ENCODE measurements at regions not wholly inside any gene's neighbourhood (a gene's known extent, or its start where the extent isn't known, plus 50 kb on each side); places are given as distances from the start of the nearest gene placed in this dataset.

DNA sequence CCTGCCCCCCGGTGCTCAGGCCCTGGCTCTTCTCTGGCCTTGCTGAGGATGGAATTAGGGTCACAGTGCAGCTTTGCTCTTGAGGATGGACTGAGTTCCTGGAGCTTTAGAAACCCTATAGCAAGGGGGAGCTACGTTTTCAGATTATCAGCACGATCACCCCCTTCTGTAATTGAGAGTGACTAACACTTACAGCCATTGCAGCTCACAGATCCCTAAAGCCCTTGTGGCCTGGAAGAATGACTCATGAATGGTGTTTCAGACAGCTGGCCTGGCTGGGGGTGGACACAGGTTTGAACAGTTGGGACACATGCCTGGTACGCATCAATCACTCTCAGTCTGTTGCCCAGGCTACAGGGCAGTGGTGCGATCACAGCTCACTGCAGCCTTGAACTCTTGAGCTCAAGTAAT is 79.7 kb upstream of the IGFBP5 start:
- intact Hi-C loops (cut with DNase I), result no loop called here
- H3K9me3 ChIP-seq, result no peaks in the 10 kb centered on the region
- H3K27me3 ChIP-seq (ENCODE audit: low read depth), result no peaks in the 10 kb centered on the region
- H3K4me1 ChIP-seq, result no peaks in the 10 kb centered on the region
- ATAC-seq (peak in 1 of 2 donors; percentile 39), DNase-seq (no peak)
- no peak overlapping the region for H3K4me3 ChIP-seq
- no peaks in the 10 kb centered on the region for H3K36me3 ChIP-seq
- H3K27ac ChIP-seq, result peak overlapping the region; percentile 31
- TF ChIP-seq CTCF (IDR thresholded peaks at IDR 0.05), result no peak

DNA sequence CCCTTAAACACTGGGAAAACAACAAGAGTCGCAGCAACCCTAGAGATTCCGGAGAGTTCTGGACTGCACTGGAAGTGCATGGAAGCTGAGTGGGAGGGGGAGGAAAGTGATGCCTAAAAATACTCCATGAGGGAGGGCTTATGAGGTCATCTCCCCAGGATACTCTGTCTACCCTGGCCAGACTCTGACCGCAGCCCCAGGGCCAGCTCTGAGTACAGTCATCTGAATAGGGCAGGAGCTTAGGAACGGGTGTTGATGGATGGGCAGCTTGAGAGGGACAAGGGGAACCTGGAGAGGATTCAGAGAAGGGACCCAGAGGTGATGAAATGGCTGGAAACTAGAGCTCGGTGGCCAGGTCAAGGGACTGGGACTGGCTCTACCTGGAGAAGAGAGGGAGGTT is 79.3 kb upstream of the IGFBP5 start:
- Histone ChIP-seq H3K4me1 (no peaks in the 10 kb centered on the region), H3K36me3 (no peaks in the 10 kb centered on the region), H3K27me3 (ENCODE audit: low read depth) (no peaks in the 10 kb centered on the region), H3K4me3 (no peak overlapping the region), H3K9me3 (no peaks in the 10 kb centered on the region), H3K27ac (peak overlapping the region; percentile 31)
- DNase-seq (no peak), ATAC-seq (peak in 1 of 2 donors; percentile 54)
- intact Hi-C loops (cut with DNase I), result no loop called here
- no peak for TF ChIP-seq CTCF (IDR thresholded peaks at IDR 0.05)

DNA sequence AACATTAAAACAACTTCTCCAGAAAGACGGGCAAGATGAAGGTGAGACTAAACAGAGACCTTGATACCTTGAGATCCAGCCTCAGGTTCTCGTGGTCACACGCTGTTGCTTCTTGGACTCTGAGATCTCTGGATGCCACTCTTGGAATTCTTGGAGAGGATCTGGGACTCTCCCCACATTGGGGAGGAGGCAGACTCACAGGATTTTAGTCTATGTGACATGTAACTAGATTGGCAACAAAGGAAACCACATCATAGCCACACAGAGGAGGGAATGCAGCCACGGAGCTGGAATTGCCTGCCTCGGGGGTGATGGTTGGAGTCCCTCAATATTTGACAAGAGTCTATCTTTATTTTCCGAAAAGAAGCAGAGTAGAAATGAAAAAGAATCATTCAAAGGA is 78.8 kb upstream of the IGFBP5 start:
- no peak overlapping the region for H3K27ac ChIP-seq
- no peaks in the 10 kb centered on the region for H3K36me3 ChIP-seq
- no peaks in the 10 kb centered on the region for H3K9me3 ChIP-seq
- intact Hi-C loops (cut with DNase I), result no loop called here
- no peak overlapping the region for H3K4me3 ChIP-seq
- H3K4me1 ChIP-seq, result no peaks in the 10 kb centered on the region
- H3K27me3 ChIP-seq (ENCODE audit: low read depth), result no peaks in the 10 kb centered on the region
- DNase-seq (no peak), ATAC-seq (no peak)
- TF ChIP-seq CTCF (IDR thresholded peaks at IDR 0.05), result no peak

GRCh38 chr2:216773072-216773471 is 77.7 kb upstream of the IGFBP5 start:
- intact Hi-C loops (cut with DNase I), result no loop called here
- DNase-seq (no peak), ATAC-seq (no peak)
- Histone ChIP-seq H3K9me3 (no peaks in the 10 kb centered on the region), H3K4me3 (no peak overlapping the region), H3K4me1 (no peaks in the 10 kb centered on the region), H3K27ac (no peak overlapping the region), H3K27me3 (ENCODE audit: low read depth) (no peaks in the 10 kb centered on the region), H3K36me3 (no peaks in the 10 kb centered on the region)
- no peak for TF ChIP-seq CTCF (IDR thresholded peaks at IDR 0.05)

- no peaks in the 10 kb centered on the region for H3K9me3 ChIP-seq
- TF ChIP-seq CTCF (IDR thresholded peaks at IDR 0.05), result no peak
- no peaks in the 10 kb centered on the region for H3K27me3 ChIP-seq (ENCODE audit: low read depth)
- DNase-seq (no peak), ATAC-seq (no peak)
- no peak overlapping the region for H3K27ac ChIP-seq
- H3K36me3 ChIP-seq, result no peaks in the 10 kb centered on the region
- H3K4me3 ChIP-seq, result no peak overlapping the region
- intact Hi-C loops (cut with DNase I), result no loop called here
- no peaks in the 10 kb centered on the region for H3K4me1 ChIP-seq
Measured at GRCh38 chr2:216770717-216771116, 75.4 kb upstream of the IGFBP5 start.

- H3K4me1 ChIP-seq, result no peaks in the 10 kb centered on the region
- no peak for ATAC-seq
- intact Hi-C loops (cut with DNase I), result no loop called here
Measured at GRCh38 chr2:216770050-216770449, 74.7 kb upstream of the IGFBP5 start.

More at GRCh38 chr2:216770050-216770449, 74.7 kb upstream of the IGFBP5 start:
- TF ChIP-seq CTCF (IDR thresholded peaks at IDR 0.05), result no peak
- DNase-seq, result no peak
- Histone ChIP-seq H3K27me3 (ENCODE audit: low read depth) (no peaks in the 10 kb centered on the region), H3K9me3 (no peaks in the 10 kb centered on the region), H3K27ac (no peak overlapping the region), H3K4me3 (no peak overlapping the region), H3K36me3 (no peaks in the 10 kb centered on the region)
